Muscle of arm (tissue), 1 donor: ENCODE measurements at regions not wholly inside any gene's neighbourhood (a gene's known extent, or its start where the extent isn't known, plus 50 kb on each side); places are given as distances from the start of the nearest gene placed in this dataset.
"Not testable (repeated sequence)": the region's sequence is repeated elsewhere in the genome, so short reads cannot be mapped to it uniquely, and the experiment has no call there.

ENCODE experiments used
- DNase-seq: peaks from one replicate; pipeline ENCODE4 v3.0.0-alpha.2; 2013

DNA sequence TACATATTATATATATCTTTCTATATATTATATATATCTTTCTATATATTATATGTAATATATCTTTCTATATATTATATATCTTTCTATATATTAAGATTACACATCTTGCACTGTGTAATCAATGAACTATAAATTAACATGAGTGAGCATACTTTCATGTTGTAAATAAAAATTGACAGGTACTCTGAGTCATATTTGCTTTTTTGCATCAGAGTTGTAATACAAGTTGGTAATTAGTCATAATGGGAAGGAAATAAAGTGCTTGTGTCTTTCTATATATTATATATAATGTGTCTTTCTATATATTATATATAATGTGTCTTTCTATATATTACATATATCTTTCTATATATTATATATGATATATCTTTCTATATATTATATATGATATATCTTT is 172.5 kb upstream of the MAGI2 start:
- DNase-seq: not testable (repeated sequence)

GRCh38 chr7:79624336-79624735 is 170.9 kb upstream of the MAGI2 start:
- no peak for DNase-seq

DNA sequence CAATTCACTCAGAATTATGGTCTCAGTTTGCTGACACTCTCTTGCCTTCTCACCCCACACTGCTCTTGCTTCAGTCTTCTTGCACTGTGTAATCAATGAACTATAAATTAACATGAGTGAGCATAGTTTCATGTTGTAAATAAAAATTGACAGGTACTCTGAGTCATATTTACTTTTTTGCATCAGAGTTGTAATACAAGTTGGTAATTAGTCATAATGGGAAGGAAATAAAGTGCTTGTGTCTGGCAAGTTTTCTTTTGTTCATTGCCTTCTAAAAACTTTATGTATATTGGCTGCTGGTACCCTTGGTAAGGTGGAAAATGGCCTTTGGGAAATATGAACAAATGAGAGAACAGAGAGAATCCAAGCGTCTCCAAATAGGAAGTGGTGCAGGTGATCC is 169.3 kb upstream of the MAGI2 start:
- DNase-seq: no peak

DNA sequence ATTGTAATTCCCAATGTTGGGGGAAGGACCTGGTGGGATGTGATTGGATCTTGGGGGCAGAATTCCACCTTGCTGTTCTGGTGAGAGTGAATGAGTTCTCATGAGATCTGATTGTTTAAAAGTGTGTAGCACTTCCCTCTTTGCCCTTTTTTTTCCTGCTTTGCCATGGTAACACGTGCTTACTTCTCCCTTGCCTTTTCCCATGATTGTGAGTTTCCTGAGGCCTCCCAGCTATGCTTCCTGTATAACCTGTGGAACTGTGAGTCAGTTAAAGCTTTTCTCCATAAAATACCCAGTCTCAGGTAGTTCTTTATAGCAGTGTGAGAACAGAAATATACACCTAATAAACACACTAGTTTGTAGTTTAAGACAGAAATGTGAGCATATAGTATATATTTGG is 166.8 kb upstream of the MAGI2 start:
- DNase-seq: no peak

DNA sequence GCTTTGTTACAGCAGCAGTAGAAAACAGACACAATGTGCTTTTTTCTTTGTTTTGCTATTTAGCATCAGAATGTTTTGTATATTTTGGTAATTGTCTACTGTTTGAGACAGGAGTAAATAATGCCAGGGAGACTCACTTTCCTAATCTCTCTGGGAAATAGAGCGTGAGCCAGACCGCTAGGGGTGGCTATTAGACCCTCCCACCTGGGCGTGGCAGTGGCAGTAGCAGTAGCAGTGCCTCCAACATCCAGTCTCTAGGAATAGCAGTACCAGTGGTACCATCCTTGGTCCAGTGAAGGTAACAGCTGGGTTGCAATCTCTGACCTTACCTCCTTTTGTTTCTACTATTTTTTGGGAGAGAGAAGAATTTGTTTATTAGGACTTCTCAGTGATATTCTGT is 165.7 kb upstream of the MAGI2 start:
- no peak for DNase-seq

GRCh38 chr7:79615871-79616640 is 162.6 kb upstream of the MAGI2 start:
- DNase-seq: no peak

DNA sequence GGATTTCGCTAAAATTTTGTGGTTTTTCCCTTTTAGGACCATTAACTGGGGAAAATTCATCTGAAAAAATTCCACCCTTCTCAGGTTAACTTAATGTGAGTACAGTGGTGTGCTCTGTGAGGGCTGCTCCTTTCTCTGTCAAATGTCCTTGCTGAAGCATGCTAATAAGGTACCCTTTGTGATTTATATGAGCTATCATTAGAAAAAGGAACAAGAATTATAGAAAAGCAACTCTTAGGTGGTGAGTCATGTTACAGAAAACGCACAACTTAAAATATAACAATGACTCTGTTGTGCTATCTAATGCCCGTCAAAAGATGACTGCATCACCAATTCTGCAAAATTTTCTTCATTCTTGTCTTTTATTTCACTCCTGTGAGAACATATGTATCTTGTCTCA is 162.0 kb upstream of the MAGI2 start:
- no peak for DNase-seq

- no peak for DNase-seq
Measured at GRCh38 chr7:79612903-79613302, 159.4 kb upstream of the MAGI2 start.

DNA sequence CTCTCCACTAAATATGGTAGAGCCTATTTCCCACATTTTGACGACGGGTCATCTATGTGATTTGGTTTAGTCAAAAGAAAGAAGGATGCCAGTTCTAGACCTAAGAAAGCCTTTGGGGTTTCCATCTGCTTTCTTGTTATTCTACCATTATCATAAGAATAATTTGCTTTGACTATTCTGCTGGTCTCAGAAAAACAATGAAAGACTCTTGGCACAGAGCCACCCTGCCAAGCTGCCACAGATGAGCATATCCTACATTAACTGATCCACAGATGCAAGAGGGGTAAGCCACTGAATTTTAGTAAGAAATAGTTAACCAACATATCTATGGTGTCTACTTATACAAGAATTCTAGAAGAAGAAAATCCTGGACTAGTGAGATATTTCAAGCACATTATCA is 158.6 kb upstream of the MAGI2 start:
- no peak for DNase-seq

GRCh38 chr7:79610748-79611304 is 157.4 kb upstream of the MAGI2 start:
- DNase-seq: no peak

GRCh38 chr7:79610313-79610712 is 156.8 kb upstream of the MAGI2 start:
- no peak for DNase-seq

- DNase-seq: no peak
Measured at GRCh38 chr7:79608005-79608404, 154.5 kb upstream of the MAGI2 start.

- no peak for DNase-seq
Measured at GRCh38 chr7:79604841-79605240, 151.4 kb upstream of the MAGI2 start.

- DNase-seq: no peak
Measured at GRCh38 chr7:79598351-79598750, 144.9 kb upstream of the MAGI2 start.

GRCh38 chr7:79594671-79595070 is 141.2 kb upstream of the MAGI2 start:
- peak; percentile 14 for DNase-seq

DNA sequence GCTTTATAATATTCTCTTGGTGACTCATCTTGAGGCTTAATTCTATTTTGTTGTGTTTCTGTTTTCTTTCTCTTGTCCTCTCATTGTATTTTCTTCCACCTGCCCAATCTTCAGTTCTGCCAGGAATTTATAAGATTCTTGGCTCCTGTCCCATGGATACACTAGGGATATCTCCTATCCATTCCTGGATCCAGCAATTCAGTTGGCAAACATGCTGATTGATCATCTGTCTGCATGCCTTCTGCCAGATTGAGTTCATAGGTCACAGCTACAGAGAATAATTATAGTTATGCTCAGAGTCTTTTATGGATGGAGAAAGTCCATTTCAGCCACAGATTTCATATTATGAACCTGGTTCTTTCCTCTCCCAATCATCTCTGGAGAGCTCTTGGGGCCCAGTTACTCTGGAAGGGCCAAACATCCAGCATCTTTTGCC is 140.4 kb upstream of the MAGI2 start:
- peak; percentile 73 for DNase-seq

DNA sequence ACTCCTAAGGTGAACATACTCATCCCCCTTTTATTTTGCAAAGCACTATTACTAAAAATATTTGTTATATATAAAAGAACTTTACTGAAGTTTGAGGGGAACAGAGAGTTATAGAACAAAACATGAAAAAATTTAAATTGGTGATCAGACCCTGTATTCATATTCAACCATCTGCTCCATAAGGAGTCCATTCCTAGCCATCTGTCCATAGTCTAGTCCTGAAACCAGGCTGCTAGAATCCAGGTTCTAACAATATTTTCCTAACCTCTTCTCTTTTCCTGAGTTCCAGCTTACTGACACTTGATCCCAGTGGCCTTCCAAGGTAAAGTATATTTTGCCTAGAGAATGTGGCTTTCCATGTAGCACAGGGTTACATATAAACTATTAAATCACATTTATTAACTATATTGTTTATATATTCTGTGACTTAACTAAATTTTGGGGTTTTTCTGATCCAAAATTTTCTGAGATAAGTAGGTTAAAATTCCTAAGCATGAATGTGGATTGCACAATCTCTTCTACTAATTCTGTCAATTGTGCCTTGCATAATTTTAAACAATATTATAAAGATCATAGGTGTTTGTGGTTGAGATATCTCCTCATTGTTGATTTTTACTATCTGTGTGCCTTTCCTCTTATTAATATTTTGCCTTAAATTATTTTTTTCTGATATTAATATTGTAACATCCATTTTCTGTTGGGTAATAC is 137.6 kb upstream of the MAGI2 start:
- DNase-seq: no peak

DNA sequence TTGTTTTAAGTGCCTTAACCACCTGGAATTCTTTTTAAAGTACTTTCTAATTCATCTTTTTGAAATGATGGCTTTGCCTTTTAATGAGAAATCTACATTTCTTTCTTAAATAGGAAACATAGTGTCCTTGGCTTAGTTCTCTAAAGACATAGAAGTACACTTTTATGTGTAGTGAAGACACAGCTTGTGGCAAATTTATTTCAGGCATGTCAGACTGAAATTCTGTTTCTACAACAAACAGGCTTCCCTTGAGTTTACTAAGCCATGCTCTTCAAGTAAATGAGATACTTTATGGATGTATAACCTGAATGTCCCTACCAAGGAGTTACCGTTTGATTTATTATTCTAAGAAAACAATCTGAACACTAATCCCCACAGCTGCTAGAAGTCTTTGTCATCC is 136.9 kb upstream of the MAGI2 start:
- no peak for DNase-seq

- no peak for DNase-seq
Measured at GRCh38 chr7:79570903-79571302, 117.4 kb upstream of the MAGI2 start.

- no peak for DNase-seq
Measured at GRCh38 chr7:79563821-79564522, 110.5 kb upstream of the MAGI2 start.

DNA sequence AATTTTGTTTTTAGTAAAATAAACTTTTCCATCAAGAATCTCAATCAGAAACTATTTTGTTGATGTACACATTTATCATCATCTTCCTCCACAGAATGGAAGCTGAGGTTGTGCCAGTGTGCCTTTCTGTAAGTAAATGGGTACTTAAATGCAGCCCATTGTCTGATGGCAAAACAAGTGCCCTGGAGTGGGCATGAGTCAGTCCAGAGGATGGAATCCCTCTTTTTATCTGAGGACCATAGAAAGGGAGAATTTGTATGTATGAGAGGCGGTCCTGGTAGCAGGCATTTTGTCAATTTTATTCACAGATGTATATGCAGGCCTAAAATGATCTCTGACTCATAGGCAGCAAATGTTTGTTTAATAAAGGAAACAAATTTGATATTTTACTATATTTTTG is 102.1 kb upstream of the MAGI2 start:
- no peak for DNase-seq

DNA sequence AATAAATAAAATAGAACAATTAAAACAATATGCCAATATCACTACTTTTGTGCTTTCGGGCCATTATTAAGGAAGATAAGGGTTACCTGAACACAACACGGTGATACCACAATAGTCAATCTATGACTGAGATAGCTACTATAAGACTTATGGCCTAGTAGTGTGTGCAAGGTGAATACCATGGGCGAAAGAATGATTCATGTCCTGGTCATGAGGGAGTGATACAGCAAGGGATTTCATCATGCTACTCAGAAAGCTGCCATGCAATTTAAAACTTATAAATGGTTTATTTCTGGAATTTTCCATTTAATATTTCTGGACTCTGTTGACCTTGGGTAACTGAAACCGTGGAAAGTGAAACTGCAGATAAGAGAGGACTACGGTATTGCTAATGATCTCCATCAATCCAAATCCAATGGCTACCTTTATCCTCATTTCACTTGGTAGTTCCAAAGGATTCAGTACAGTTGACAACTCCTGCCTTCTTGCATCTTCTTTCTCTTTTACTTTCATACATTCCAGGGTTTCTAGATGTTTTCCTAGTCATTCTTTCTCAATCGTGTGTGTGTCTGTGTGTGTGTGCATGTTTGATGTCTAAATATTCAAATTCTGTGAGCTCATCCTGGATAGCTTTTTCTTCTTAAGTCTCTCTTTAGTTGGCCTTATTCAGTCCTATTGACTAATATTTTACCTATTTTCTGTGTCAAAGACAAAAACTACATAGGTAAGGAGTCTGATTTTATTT is 100.5 kb upstream of the MAGI2 start:
- DNase-seq: no peak
